Right forelimb (tissue), 1 donor: ENCODE measurements at regions not wholly inside any gene's neighbourhood (a gene's known extent, or its start where the extent isn't known, plus 50 kb on each side); places are given as distances from the start of the nearest gene placed in this dataset.
"Not testable (repeated sequence)": the region's sequence is repeated elsewhere in the genome, so short reads cannot be mapped to it uniquely, and the experiment has no call there.

Experiments used
- DNase-seq: peaks from one replicate; pipeline ENCODE4 v3.0.0-alpha.2; 2018

- no peak for DNase-seq
Observed at GRCh38 chr2:226573158-226573557, 226.5 kb downstream of the IRS1 start.

GRCh38 chr2:226564667-226565066 lies 235.0 kb downstream of the IRS1 start:
- DNase-seq: no peak

GRCh38 chr2:226561962-226562361 lies 237.7 kb downstream of the IRS1 start:
- DNase-seq: no peak

DNA sequence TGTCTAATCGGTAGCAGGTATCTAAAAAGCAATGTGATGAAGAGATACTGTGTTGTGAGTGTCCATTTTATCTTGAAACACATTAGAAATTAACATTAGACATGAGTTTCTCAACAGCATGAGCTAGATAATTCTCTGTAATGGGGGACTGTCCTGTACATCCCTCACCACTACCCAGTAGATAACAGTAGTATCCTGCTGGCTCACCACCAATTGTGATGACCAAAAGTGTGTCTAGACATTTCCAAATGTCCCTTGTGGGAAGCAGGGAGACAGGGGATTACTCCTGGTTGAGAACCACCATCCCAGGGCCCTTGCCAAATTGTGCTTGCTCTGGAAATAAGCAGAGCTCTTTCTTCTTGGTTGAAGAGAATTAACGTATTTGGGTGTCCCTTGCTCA lies 239.3 kb downstream of the IRS1 start:
- no peak for DNase-seq

- no peak for DNase-seq
Observed at GRCh38 chr2:226559536-226559935, 240.1 kb downstream of the IRS1 start.

- no peak for DNase-seq
Observed at GRCh38 chr2:226558418-226558817, 241.2 kb downstream of the IRS1 start.

GRCh38 chr2:226556050-226556449 lies 243.6 kb downstream of the IRS1 start:
- DNase-seq: no peak

GRCh38 chr2:226554701-226555100 lies 244.9 kb downstream of the IRS1 start:
- no peak for DNase-seq

DNA sequence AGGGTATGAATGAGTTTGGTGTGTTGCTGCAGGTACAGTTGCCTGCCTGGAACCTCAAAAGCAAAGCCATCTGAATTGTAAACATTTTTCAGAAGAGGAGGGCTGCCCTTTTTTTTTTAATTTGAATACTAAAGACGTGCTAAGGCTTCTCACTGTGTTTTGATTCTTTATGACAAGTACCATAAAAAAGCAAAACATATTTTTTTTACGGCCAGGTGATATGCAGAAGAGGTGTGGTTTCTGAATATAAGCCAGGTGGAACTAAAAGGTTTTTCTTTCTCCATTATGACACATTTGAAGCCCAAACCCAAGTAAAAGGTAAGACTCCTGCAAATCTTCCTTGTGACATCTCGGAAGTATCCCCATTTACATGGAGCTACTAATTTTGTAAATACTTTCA lies 246.3 kb downstream of the IRS1 start:
- no peak for DNase-seq

GRCh38 chr2:226552571-226553285 lies 246.9 kb downstream of the IRS1 start:
- DNase-seq: no peak

DNA sequence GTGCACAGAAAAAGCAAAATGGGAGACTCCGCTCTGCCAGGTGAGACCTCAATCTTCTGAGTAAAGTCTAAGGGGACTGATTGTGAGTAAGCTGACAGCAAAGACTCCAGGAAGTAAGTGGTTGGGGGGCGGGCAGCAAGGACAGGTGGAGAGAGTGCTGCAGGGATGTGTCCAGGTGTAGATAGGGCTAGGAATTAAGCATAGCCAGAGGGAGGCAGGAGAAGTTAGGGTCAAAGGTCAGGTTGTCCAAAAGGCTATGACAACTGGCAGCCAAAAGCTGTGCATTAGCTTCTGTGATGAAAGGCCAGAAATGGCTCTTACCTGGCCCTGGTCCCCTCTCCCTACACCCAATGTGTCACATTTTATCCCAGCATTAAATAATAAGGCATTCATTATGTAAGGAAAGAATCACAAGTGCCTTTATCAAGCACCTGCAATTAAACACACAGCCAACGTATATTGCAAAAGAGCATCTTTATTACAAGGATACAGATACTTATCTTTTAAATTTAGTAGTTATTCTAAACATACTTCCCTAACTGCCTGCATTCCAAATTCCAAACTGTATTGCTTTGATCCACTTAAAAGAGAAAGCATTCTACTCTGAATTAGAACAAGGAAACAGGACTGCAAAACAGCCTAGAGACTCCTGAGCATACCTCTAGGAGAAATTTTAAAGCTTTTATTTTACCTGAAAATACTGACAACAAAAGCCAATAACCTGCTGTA lies 247.9 kb downstream of the IRS1 start:
- DNase-seq: no peak

- no peak for DNase-seq
Observed at GRCh38 chr2:226550801-226551200, 248.8 kb downstream of the IRS1 start.

GRCh38 chr2:226548732-226549131 lies 250.9 kb downstream of the IRS1 start:
- DNase-seq: no peak

- no peak for DNase-seq
Observed at GRCh38 chr2:226544596-226545210, 254.9 kb downstream of the IRS1 start.

GRCh38 chr2:226540204-226540994 lies 259.2 kb downstream of the IRS1 start:
- no peak for DNase-seq

DNA sequence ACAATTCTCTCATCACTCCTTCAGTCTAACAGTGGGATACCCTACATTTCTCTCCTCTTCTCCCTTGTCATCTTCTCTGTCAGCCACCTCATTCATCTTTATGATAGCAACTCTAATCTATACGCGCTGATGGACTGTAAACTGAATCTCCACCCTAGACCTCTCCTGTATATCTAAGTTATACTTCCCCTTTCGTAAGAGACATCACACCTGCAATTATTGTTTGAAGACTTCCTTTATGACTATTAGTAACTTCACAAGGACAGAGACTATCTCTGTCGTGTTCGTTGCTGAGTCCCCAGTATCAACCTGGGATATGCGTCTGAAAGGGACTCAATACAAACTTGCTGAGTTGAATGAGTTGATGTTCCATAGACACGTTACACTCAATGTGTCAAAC lies 263.2 kb downstream of the IRS1 start:
- no peak for DNase-seq

GRCh38 chr2:226532976-226533375 lies 266.6 kb downstream of the IRS1 start:
- DNase-seq: not testable (repeated sequence)

DNA sequence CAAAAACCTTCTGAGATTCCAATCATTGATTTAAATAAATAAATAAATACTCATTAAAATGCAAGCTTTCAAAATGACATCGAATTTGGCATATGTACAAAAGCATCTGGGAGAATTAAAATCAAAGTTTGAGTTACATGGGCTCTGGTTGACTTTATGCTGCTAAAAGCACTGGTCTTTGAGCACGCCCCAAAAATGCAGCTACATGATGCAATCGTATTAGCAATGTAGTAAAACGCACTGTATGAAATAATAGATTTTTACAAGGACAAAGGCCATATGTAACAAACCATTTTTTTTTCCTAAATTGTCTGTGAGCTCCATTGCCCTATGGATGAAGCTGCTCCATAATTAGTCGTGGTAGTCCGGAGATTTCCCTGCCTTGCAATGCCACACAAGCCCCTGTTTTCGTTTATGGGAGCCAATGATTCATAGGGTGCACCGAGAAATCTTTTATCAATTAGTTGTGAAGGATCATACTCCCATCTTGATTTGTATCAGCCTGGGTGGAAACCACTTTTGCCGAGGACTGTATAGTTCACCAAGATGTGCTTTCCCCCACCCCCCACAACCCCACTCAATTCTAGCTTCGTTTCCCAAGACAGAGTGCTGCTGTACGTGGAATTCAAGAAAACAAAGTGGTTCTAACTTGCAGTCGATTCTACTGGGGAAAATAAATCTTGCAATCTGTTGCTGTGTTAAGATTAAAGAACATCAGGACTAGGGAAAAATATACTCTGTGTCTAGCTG lies 268.4 kb downstream of the IRS1 start:
- DNase-seq: no peak

DNA sequence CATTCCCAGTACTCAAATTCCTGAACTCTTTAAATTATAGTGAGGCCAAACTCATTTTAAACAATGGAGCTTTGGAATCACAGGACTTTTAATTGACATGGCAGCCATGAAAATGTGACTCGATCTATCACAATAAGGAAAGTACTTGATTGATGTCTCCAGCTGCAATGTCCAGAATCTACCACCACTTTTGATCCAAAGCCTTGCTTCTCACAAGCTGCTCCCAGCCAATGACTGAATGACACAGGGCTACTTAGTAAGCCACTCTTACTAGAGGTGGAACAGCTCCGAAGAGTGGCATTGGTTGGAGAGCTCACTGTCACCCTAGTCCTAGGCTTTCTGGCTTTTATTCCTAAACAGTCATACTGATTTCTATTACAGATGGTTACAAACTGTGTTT lies 270.1 kb downstream of the IRS1 start:
- no peak for DNase-seq

DNA sequence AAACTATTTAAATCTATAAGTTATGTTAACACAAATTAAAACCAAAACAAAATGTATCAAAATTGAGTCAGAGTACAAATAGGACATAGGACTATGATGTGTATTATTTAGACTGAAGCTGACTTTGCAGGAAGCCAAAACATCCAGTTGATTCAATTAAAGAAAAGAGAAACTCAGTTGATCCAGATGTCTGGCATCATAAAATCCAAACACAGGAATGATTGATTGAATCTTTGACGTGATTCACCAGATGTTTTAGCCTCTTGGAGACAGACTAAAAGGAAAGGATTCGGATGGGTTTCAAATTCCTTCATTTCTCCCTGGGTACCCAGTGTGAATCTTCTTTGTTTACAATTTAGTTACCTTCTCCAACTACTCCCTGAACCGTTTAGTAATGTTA lies 272.9 kb downstream of the IRS1 start:
- DNase-seq: no peak

DNA sequence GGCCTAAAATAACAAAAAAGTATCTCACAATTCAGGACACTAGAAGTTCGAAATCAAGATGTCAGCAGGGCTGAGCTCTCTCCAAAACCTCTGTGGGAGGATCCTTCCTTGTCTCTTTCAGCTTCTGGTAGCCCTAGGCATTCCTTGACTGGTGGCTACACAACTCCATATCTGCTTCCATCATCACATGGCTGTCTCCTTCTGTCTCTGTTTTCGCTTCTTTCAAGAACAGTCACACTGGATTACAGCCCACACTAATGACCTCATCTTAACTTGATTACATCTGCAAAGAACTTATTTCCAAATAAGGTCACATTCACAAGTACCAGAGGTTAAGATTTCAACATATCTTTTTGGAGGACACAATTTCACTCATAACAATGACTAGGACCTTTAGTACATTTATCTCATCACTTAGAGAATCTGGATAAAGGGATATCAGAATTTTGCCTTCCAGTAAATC lies 275.2 kb downstream of the IRS1 start:
- no peak for DNase-seq

DNA sequence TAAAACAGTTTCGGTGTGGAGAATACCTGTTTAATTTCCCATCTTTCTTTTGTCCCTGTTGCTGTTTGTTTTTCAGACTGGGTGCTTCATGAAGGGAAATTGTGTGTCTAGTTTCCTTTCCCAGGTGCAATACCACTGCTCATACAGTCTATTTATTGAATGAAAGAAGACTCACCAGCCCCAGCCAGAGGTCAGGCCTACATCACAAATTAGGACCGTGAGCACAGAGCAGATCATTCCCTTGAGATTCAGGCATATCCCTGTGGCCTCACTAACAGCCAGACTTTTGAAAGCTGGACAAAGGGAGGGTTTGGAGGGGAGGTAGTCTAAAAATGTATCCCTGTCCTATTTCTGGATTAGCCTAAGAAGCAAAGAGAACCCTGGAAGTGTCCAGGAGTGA lies 278.9 kb downstream of the IRS1 start:
- DNase-seq: no peak
